Suprapubic skin (tissue), 4 donors: ENCODE measurements at regions not wholly inside any gene's neighbourhood (a gene's known extent, or its start where the extent isn't known, plus 50 kb on each side); places are given as distances from the start of the nearest gene placed in this dataset.
"Not testable (repeated sequence)": the region's sequence is repeated elsewhere in the genome, so short reads cannot be mapped to it uniquely, and the experiment has no call there.

Experiments used
- EP300 ChIP-seq: sonication (generic); formaldehyde crosslinking; IDR thresholded peaks from one replicate; pipeline ENCODE4 v1.6.1; 2017; ENCODE audit warnings: antibody characterized with exemption
- POLR2AphosphoS5 ChIP-seq, 3 donors: sonication (generic); formaldehyde crosslinking; IDR thresholded peaks; one replicate each; pipeline ENCODE4 v1.6.1; 2017; ENCODE audit warnings: antibody characterized with exemption in 3 of 3
- TF ChIP-seq, protein P1 (sequence below), 2 donors: fragments of 200-600 bp in 1 of 2; fragments of 450-650 bp in 1 of 2; sonication (generic) in 1 of 2; IDR thresholded peaks; one replicate each; pipeline ENCODE4 v1.5.1; 2016 to 2019; ENCODE audit warnings: antibody characterized with exemption in 2 of 2, mild to moderate bottlenecking in 1 of 2, moderate library complexity in 1 of 2

DNA sequence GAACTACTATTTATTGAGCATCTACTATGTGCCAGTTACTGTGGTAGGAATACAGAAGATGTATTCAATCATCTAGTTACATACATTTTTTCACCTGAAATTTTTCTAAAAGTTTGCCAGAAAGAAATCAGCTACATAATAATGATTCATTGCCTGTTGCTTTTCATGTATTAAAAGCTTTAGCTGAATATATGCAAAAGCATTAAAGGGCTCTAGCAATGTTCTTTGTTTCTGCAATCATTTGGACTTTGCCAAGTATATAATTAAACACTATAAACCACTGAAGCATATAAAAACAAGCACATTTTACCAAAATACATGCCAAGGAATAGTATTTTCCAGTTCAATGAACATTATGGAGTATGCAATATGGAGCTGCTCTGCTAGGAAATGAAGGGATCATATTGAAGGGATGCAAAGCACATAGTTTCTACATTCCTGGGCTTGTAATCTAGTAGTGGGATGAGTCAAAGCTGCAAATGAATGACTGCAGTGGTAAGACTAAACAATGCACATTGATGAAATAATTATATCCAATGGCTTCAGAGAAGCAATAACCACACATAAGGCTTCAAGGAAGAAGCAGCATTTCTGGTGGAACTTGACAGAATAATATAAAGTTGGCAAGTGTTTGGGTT is 87.7 kb downstream of the FOXD4L6 start:
- TF ChIP-seq, protein P1, sequence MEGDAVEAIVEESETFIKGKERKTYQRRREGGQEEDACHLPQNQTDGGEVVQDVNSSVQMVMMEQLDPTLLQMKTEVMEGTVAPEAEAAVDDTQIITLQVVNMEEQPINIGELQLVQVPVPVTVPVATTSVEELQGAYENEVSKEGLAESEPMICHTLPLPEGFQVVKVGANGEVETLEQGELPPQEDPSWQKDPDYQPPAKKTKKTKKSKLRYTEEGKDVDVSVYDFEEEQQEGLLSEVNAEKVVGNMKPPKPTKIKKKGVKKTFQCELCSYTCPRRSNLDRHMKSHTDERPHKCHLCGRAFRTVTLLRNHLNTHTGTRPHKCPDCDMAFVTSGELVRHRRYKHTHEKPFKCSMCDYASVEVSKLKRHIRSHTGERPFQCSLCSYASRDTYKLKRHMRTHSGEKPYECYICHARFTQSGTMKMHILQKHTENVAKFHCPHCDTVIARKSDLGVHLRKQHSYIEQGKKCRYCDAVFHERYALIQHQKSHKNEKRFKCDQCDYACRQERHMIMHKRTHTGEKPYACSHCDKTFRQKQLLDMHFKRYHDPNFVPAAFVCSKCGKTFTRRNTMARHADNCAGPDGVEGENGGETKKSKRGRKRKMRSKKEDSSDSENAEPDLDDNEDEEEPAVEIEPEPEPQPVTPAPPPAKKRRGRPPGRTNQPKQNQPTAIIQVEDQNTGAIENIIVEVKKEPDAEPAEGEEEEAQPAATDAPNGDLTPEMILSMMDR (IDR thresholded peaks at IDR 0.05) = not testable (repeated sequence)
- not testable (repeated sequence) for TF ChIP-seq EP300; POLR2AphosphoS5 (IDR thresholded peaks at IDR 0.05)
